HCT116 (cell line): ENCODE measurements at regions not wholly inside any gene's neighbourhood (a gene's known extent, or its start where the extent isn't known, plus 50 kb on each side); places are given as distances from the start of the nearest gene placed in this dataset.

Source experiments
- ATAC-seq: fragments of 200-7000 bp; cut with Tn5 transposase; 2 replicates; pipeline ENCODE4 v1.9.1; 2020; ENCODE audit warnings: mild to moderate bottlenecking, moderate library complexity
- BruUV-seq: library from RNA; stranded (reverse); fragments of 400-500 nt; replicated peaks from 2 replicates; lab custom pipeline; 2021; lab: Mats Ljungman, UMichigan
- CTCF ChIA-PET: fragments of 300-600 bp; sonication (Branson Sonifier 250); formaldehyde crosslinking; loops from one replicate; lab custom pipeline; 2021; ENCODE audit warnings: antibody characterized with exemption; lab: Charles Lee
- POLR2A ChIA-PET: fragments of 300-600, 350-600 bp; sonication (Branson Sonifier 250); formaldehyde crosslinking; loops from one replicate; lab custom pipeline; 2021; ENCODE audit warnings: antibody characterized with exemption; lab: Charles Lee
- RAD21 ChIA-PET, 2 experiments: fragments of 300-600 bp; sonication (Branson Sonifier 250); formaldehyde crosslinking; loops; one replicate each; lab custom pipeline; 2023; ENCODE audit warnings: low total read pairs in 2 of 2; ENCODE audit not compliant: uncharacterized antibody in 2 of 2, unreplicated experiment in 2 of 2, low non-redundant PET in 1 of 2; lab: Charles Lee
- DNase-seq: peaks from one replicate; pipeline ENCODE4 v3.0.0-alpha.2; 2010; ENCODE audit warnings: low read depth, low spot score
- H2AFZ ChIP-seq: fragments of 200-600 bp; shearing (Covaris generic), sonication (generic); 2 replicates; pipeline ENCODE4 v1.6.1; 2017; ENCODE audit warnings: low read depth, mixed run types, mixed read lengths, antibody characterized with exemption, low read length; ENCODE audit not compliant: poor library complexity, severe bottlenecking
- H3K27ac ChIP-seq: 2 replicates; pipeline ENCODE4 v1.5.1; 2012; ENCODE audit warnings: low read depth, low read length
- H3K27me3 ChIP-seq: fragments of 200-600 bp; sonication (generic); 2 replicates; pipeline ENCODE4 v1.6.1; 2016; ENCODE audit warnings: mixed run types, low read length, mixed read lengths; ENCODE audit not compliant: insufficient read depth
- H3K36me3 ChIP-seq, 2 experiments: fragments of 200-500 bp in 1 of 2; fragments of 200-600 bp in 1 of 2; sonication (Bioruptor generic) in 1 of 2; sonication (generic) in 1 of 2; 2 replicates each; pipeline versions ENCODE4 v1.5.1 to v1.6.1; 2014 to 2016; ENCODE audit warnings: low read length in 2 of 2, inconsistent platforms in 1 of 2, mixed read lengths in 1 of 2, mixed run types in 1 of 2; ENCODE audit not compliant: insufficient read depth in 2 of 2, control insufficient read depth in 1 of 2
- H3K4me1 ChIP-seq, 2 experiments: fragments of 200-600 bp in 1 of 2; sonication (generic) in 1 of 2; 2 replicates each; pipeline versions ENCODE4 v1.5.1 to v1.6.1; 2012 to 2017; ENCODE audit warnings: low read length in 2 of 2, inconsistent platforms in 1 of 2, mild to moderate bottlenecking in 1 of 2, mixed read lengths in 1 of 2, mixed run types in 1 of 2, moderate library complexity in 1 of 2; ENCODE audit not compliant: insufficient read depth in 2 of 2, control insufficient read depth in 1 of 2
- H3K4me2 ChIP-seq: fragments of 200-600 bp; sonication (generic); 2 replicates; pipeline ENCODE4 v1.6.1; 2017; ENCODE audit warnings: mixed run types, low read length, mixed read lengths
- H3K4me3 ChIP-seq, 2 experiments: fragments of 200-600 bp in 1 of 2; sonication (generic) in 1 of 2; replicated peaks in 1 of 2; 2 replicates each; pipeline ENCODE4 v1.5.1; 2011 to 2016; ENCODE audit warnings: low read length in 2 of 2, control low read depth in 1 of 2, low read depth in 1 of 2, mild to moderate bottlenecking in 1 of 2, mixed read lengths in 1 of 2, mixed run types in 1 of 2
- H3K79me2 ChIP-seq: fragments of 200-600 bp; sonication (generic); 2 replicates; pipeline ENCODE4 v1.6.1; 2017; ENCODE audit warnings: mild to moderate bottlenecking, mixed run types, low read length, moderate library complexity, mixed read lengths; ENCODE audit not compliant: insufficient read depth
- H3K9ac ChIP-seq: fragments of 200-600 bp; sonication (generic); 2 replicates; pipeline ENCODE4 v1.6.1; 2016; ENCODE audit warnings: low read length, mixed read lengths
- H3K9me2 ChIP-seq: fragments of 200-600 bp; sonication (generic), shearing (Covaris generic); 2 replicates; pipeline ENCODE4 v1.6.1; 2017; ENCODE audit warnings: mixed run types, mild to moderate bottlenecking, moderate library complexity; ENCODE audit not compliant: insufficient read depth
- H3K9me3 ChIP-seq, 2 experiments: fragments of 200-500 bp in 1 of 2; fragments of 200-600 bp in 1 of 2; sonication (Bioruptor generic) in 1 of 2; sonication (generic) in 1 of 2; 2 replicates each; pipeline ENCODE4 v1.6.1; 2014 to 2017; ENCODE audit warnings: low read length in 2 of 2, mixed read lengths in 2 of 2, inconsistent platforms in 1 of 2, low read depth in 1 of 2, mild to moderate bottlenecking in 1 of 2, mixed run types in 1 of 2, moderate library complexity in 1 of 2; ENCODE audit not compliant: control insufficient read depth in 1 of 2, insufficient read depth in 1 of 2
- H4K20me1 ChIP-seq: fragments of 200-600 bp; sonication (generic), shearing (Covaris generic); 2 replicates; pipeline ENCODE4 v1.6.1; 2017; ENCODE audit warnings: mixed run types, mild to moderate bottlenecking, moderate library complexity; ENCODE audit not compliant: insufficient read depth
- CBX3 ChIP-seq: IDR thresholded peaks from 2 replicates; pipeline ENCODE4 v1.6.1; 2012; ENCODE audit warnings: low read depth
- CEBPB ChIP-seq: IDR thresholded peaks from 2 replicates; pipeline ENCODE4 v1.6.1; 2012; ENCODE audit warnings: low read depth
- CTCF ChIP-seq, 3 experiments: fragments of 200-600 bp in 1 of 3; sonication (generic) in 1 of 3; IDR thresholded peaks in 2 of 3; conservative IDR thresholded peaks in 1 of 3; 2 replicates each; pipeline ENCODE4 v1.5.1; 2012 to 2017; ENCODE audit warnings: low read depth in 2 of 3, low read length in 2 of 3, antibody characterized with exemption in 1 of 3, borderline replicate concordance in 1 of 3, control low read depth in 1 of 3, mild to moderate bottlenecking in 1 of 3, mixed read lengths in 1 of 3, mixed run types in 1 of 3, moderate library complexity in 1 of 3; ENCODE audit not compliant: insufficient read depth in 1 of 3
- EGR1 ChIP-seq: IDR thresholded peaks from 2 replicates; pipeline ENCODE4 v1.6.1; 2012; ENCODE audit warnings: low read depth
- ELF1 ChIP-seq: IDR thresholded peaks from 2 replicates; pipeline ENCODE4 v1.6.1; 2012; ENCODE audit warnings: low read depth, borderline replicate concordance
- EZH2 ChIP-seq: fragments of 200-600 bp; sonication (generic); IDR thresholded peaks from 2 replicates; pipeline ENCODE4 v1.6.1; 2017; ENCODE audit warnings: antibody characterized with exemption, mixed run types
- EZH2phosphoT487 ChIP-seq: fragments of 200-600 bp; IDR thresholded peaks from 2 replicates; pipeline ENCODE4 v1.6.1; 2018; ENCODE audit warnings: antibody characterized with exemption, borderline replicate concordance
- FOSL1 ChIP-seq: IDR thresholded peaks from 2 replicates; pipeline ENCODE4 v1.6.1; 2012; ENCODE audit warnings: low read depth
- JUND ChIP-seq: IDR thresholded peaks from 2 replicates; pipeline ENCODE4 v1.6.1; 2012
- MAX ChIP-seq: IDR thresholded peaks from 2 replicates; pipeline ENCODE4 v1.6.1; 2012
- POLR2A ChIP-seq: IDR thresholded peaks from 2 replicates; pipeline ENCODE4 v1.7.0; 2011; ENCODE audit warnings: borderline replicate concordance; ENCODE audit not compliant: insufficient read depth, insufficient read length; ENCODE audit errors: extremely low read depth
- POLR2AphosphoS5 ChIP-seq: IDR thresholded peaks from 2 replicates; pipeline ENCODE4 v1.6.1; 2011; ENCODE audit warnings: mild to moderate bottlenecking, low read depth, low read length, moderate library complexity
- RAD21 ChIP-seq: IDR thresholded peaks from 2 replicates; pipeline ENCODE4 v1.6.1; 2012; ENCODE audit warnings: low read depth, mild to moderate bottlenecking
- REST ChIP-seq: IDR thresholded peaks from 2 replicates; pipeline ENCODE4 v1.6.1; 2012; ENCODE audit warnings: low read depth
- SIN3A ChIP-seq: IDR thresholded peaks from 2 replicates; pipeline ENCODE4 v1.6.1; 2012; ENCODE audit warnings: low read depth
- SP1 ChIP-seq: IDR thresholded peaks from 2 replicates; pipeline ENCODE4 v1.6.1; 2012; ENCODE audit warnings: low read depth
- SRF ChIP-seq: IDR thresholded peaks from 2 replicates; pipeline ENCODE4 v1.6.1; 2012; ENCODE audit warnings: low read depth
- ZBTB33 ChIP-seq: IDR thresholded peaks from 2 replicates; pipeline ENCODE4 v1.6.1; 2011; ENCODE audit warnings: mild to moderate bottlenecking, low read length, moderate library complexity; ENCODE audit not compliant: insufficient replicate concordance; ENCODE audit errors: extremely low read depth
- ZNF274 ChIP-seq: fragments of 200-500 bp; sonication (Bioruptor generic); IDR thresholded peaks from 2 replicates; pipeline ENCODE4 v1.6.1; 2014; ENCODE audit warnings: mild to moderate bottlenecking, low read depth, low read length, inconsistent platforms
- intact Hi-C: fragments of 100-400 bp; cut with micrococcal nuclease; formaldehyde crosslinking; loops from 2 replicates; pipeline ENCODE4 v1.10.0; 2022
- TF ChIP-seq, protein P1 (sequence below): IDR thresholded peaks from 2 replicates; pipeline ENCODE4 v1.6.1; 2012

DNA sequence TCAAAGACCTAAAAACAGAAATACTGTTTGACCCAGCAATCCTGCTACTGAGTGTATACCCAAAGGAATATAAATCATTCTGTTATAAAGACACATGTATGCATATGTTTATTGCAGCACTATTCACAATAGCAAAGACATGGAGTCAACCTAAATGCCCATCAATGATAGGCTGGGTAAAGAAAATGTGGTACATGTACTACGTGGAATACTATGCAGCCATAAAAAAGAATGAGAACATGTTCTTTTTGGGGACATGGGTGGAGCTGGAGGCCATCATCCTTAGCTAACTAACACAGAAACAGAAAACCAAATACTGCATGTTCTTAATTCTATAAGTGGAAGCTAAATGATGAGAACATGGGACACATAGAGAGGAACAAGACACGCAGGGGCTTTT lies 155.2 kb upstream of the KCNJ16 start:
- H3K4me2 ChIP-seq = no peak overlapping the region
- H3K9ac ChIP-seq = no peak overlapping the region
- DNase-seq = no peak
- no peaks in the 10 kb centered on the region for H3K27me3 ChIP-seq
- POLR2A ChIA-PET = no interaction called here
- intact Hi-C loops = no loop called here
- RAD21 ChIA-PET = no interaction called here
- H3K27ac ChIP-seq = no peak overlapping the region
- CTCF ChIA-PET = no interaction called here
- no peak overlapping the region for H2AFZ ChIP-seq
- no peaks in the 10 kb centered on the region for H3K4me1 ChIP-seq
- H3K9me2 ChIP-seq = no peaks in the 10 kb centered on the region
- BruUV-seq = no TSS peak
- no peaks in the 10 kb centered on the region for H4K20me1 ChIP-seq
- no peak for ATAC-seq
- H3K36me3 ChIP-seq = no peaks in the 10 kb centered on the region
- no peaks in the 10 kb centered on the region for H3K79me2 ChIP-seq
- TF ChIP-seq ZBTB33 = no peak
- no peak for TF ChIP-seq ZNF274
- no peak for TF ChIP-seq SP1
- no peak for TF ChIP-seq FOSL1
- TF ChIP-seq, protein P1, sequence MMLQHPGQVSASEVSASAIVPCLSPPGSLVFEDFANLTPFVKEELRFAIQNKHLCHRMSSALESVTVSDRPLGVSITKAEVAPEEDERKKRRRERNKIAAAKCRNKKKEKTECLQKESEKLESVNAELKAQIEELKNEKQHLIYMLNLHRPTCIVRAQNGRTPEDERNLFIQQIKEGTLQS = no peak
- TF ChIP-seq ELF1 = no peak
- TF ChIP-seq CBX3 = no peak
- TF ChIP-seq REST = no peak
- no peak for TF ChIP-seq EZH2
- no peak for TF ChIP-seq POLR2AphosphoS5
- TF ChIP-seq RAD21 = no peak
- TF ChIP-seq CTCF (IDR thresholded peaks at IDR 0.05 in 2 of 3, conservative IDR thresholded peaks at IDR 0.05 in 1 of 3; ENCODE audit: borderline replicate concordance in 1 of 3, insufficient read depth in 1 of 3, low read depth in 2 of 3, low read length in 2 of 3) = no peak
- TF ChIP-seq MAX = no peak
- no peak for TF ChIP-seq POLR2A
- no peak for TF ChIP-seq CEBPB
- no peak for TF ChIP-seq SIN3A
- no peak for TF ChIP-seq EGR1
- TF ChIP-seq SRF = no peak
- TF ChIP-seq JUND = no peak
- no peak for TF ChIP-seq EZH2phosphoT487
- TF ChIP-seq, all 23 proteins: peak for 0
- Histone ChIP-seq H3K9me3 (peaks cover 5 to 20% of the 10 kb centered on the region in 2 experiments; a peak in 2 of 4 replicates), H3K4me3 (no peak overlapping the region)
